DND-41 (cell line): ENCODE measurements at regions not wholly inside any gene's neighbourhood (a gene's known extent, or its start where the extent isn't known, plus 50 kb on each side); places are given as distances from the start of the nearest gene placed in this dataset.

Source experiments
- ATAC-seq: fragments of 200-7000 bp; cut with Tn5 transposase; 3 replicates; pipeline ENCODE4 v1.9.1; 2021; ENCODE audit warnings: low read depth; ENCODE audit not compliant: insufficient read depth
- DNase-seq: peaks from one replicate; pipeline ENCODE4 v3.0.0-alpha.2; 2020
- H2AFZ ChIP-seq: 2 replicates; pipeline ENCODE4 v1.6.0; 2012; ENCODE audit warnings: low read depth, low read length
- H3K27ac ChIP-seq: 2 replicates; pipeline ENCODE4 v1.5.1; 2012; ENCODE audit warnings: low read length, inconsistent platforms
- H3K27me3 ChIP-seq: fragments of 200-600 bp; sonication (generic); 2 replicates; pipeline ENCODE4 v1.6.0; 2012; ENCODE audit warnings: low read length, mild to moderate bottlenecking, inconsistent platforms; ENCODE audit not compliant: insufficient read depth, poor library complexity
- H3K36me3 ChIP-seq: 2 replicates; pipeline ENCODE4 v1.5.1; 2012; ENCODE audit warnings: low read length, inconsistent platforms; ENCODE audit not compliant: insufficient read depth
- H3K4me1 ChIP-seq: 2 replicates; pipeline ENCODE4 v1.5.1; 2012; ENCODE audit warnings: mild to moderate bottlenecking, low read length; ENCODE audit not compliant: insufficient read depth
- H3K4me2 ChIP-seq: 2 replicates; pipeline ENCODE4 v1.6.0; 2012; ENCODE audit warnings: mild to moderate bottlenecking, moderate library complexity, low read length, inconsistent platforms; ENCODE audit not compliant: insufficient read depth
- H3K4me3 ChIP-seq, 2 experiments: fragments of 200-600 bp in 1 of 2; shearing (Covaris generic) in 1 of 2; 2 replicates each; pipeline ENCODE4 v1.5.1; 2012 to 2016; ENCODE audit warnings: inconsistent platforms in 2 of 2, low read length in 2 of 2, mild to moderate bottlenecking in 2 of 2, low read depth in 1 of 2, moderate library complexity in 1 of 2
- H3K79me2 ChIP-seq: 2 replicates; pipeline ENCODE4 v1.6.0; 2012; ENCODE audit warnings: low read length, inconsistent platforms; ENCODE audit not compliant: insufficient read depth
- H3K9ac ChIP-seq: 2 replicates; pipeline ENCODE4 v1.6.0; 2012; ENCODE audit warnings: low read depth, mild to moderate bottlenecking, inconsistent platforms, low read length, moderate library complexity
- H3K9me3 ChIP-seq: 2 replicates; pipeline ENCODE4 v1.5.1; 2012; ENCODE audit warnings: low read length, moderate library complexity, mild to moderate bottlenecking, inconsistent platforms; ENCODE audit not compliant: insufficient read depth, severe bottlenecking
- H4K20me1 ChIP-seq: 2 replicates; pipeline ENCODE4 v1.6.0; 2012; ENCODE audit warnings: low read length; ENCODE audit not compliant: insufficient read depth
- EZH2 ChIP-seq: IDR thresholded peaks from 3 replicates; pipeline ENCODE4 v1.6.1; 2012; ENCODE audit warnings: borderline replicate concordance, low read depth, mild to moderate bottlenecking, moderate library complexity, low read length, inconsistent platforms; ENCODE audit not compliant: severe bottlenecking
- TF ChIP-seq, protein P1 (sequence below): IDR thresholded peaks from 2 replicates; pipeline ENCODE4 v1.5.1; 2012; ENCODE audit warnings: borderline replicate concordance, low read length, moderate library complexity, mild to moderate bottlenecking; ENCODE audit not compliant: poor library complexity, severe bottlenecking; ENCODE audit errors: extremely low read depth

DNA sequence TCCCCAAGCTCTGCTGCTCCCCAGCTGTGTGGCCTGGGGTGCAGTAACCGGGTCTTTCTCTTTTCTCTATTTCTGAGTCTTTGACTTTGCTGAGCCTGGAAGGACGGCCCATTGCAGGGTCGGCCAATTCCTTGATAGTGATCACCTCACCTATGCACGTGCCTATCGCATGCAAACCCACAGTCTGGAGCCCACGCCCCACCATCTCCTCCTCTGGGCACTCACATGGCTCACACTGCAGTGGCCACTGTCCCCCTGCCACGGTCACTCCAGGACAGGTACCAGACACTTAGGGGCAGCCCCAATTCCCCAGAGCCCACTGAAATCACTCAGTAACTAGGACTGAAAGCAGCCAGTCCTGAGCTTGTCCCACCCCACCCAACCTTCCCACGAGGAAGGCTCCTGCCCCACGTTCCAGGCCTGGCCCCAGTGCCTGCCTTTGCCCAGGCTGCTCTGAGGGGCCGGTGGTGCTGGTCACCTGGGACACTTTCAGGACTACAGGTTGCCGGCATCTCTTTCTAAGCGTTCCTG is 137.6 kb downstream of the TEX29 start:
- no peak for DNase-seq
- Histone ChIP-seq H4K20me1 (peaks cover 7% of the 10 kb centered on the region), H3K9me3 (no peaks in the 10 kb centered on the region), H3K27ac (no peak overlapping the region), H3K4me1 (no peaks in the 10 kb centered on the region), H2AFZ (no peak overlapping the region), H3K4me2 (no peak overlapping the region), H3K9ac (no peak overlapping the region), H3K79me2 (no peaks in the 10 kb centered on the region), H3K4me3 (no peak overlapping the region), H3K36me3 (no peaks in the 10 kb centered on the region), H3K27me3 (peaks cover 16% of the 10 kb centered on the region)
- no peak for TF ChIP-seq EZH2
- TF ChIP-seq, protein P1, sequence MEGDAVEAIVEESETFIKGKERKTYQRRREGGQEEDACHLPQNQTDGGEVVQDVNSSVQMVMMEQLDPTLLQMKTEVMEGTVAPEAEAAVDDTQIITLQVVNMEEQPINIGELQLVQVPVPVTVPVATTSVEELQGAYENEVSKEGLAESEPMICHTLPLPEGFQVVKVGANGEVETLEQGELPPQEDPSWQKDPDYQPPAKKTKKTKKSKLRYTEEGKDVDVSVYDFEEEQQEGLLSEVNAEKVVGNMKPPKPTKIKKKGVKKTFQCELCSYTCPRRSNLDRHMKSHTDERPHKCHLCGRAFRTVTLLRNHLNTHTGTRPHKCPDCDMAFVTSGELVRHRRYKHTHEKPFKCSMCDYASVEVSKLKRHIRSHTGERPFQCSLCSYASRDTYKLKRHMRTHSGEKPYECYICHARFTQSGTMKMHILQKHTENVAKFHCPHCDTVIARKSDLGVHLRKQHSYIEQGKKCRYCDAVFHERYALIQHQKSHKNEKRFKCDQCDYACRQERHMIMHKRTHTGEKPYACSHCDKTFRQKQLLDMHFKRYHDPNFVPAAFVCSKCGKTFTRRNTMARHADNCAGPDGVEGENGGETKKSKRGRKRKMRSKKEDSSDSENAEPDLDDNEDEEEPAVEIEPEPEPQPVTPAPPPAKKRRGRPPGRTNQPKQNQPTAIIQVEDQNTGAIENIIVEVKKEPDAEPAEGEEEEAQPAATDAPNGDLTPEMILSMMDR, result no peak
- ATAC-seq, result no peak

DNA sequence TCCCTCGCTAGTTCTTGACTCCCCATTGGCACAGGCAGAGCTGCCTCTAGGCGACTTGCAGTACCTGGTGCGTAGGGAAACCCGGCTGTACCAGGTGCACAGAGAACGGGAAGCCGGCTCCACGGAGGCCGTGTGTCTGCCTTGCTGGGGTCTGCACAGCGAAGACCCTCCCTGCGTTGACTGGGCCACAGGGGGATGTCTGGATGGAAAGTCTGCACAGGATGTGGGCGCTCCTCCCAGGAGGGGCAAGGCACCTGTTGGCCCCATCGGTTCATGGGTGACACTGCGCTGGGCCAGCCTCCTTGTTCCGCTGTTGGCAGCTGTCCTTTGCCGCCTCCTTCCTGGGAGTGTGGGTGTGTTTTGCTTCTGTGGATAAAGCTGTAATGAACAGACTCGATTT is 138.3 kb downstream of the TEX29 start:
- Histone ChIP-seq H3K9ac (no peak overlapping the region), H3K27me3 (peaks cover 16% of the 10 kb centered on the region), H3K9me3 (no peaks in the 10 kb centered on the region), H2AFZ (no peak overlapping the region), H3K79me2 (no peaks in the 10 kb centered on the region), H3K36me3 (no peaks in the 10 kb centered on the region), H3K4me1 (no peaks in the 10 kb centered on the region), H4K20me1 (peaks cover 7% of the 10 kb centered on the region), H3K4me3 (no peak overlapping the region), H3K27ac (no peak overlapping the region), H3K4me2 (no peak overlapping the region)
- DNase-seq (no peak), ATAC-seq (0 out of 3 replicates have a peak, but pooled peaks have one; percentile 35)
- TF ChIP-seq, protein P1, result no peak
- TF ChIP-seq EZH2, result no peak

DNA sequence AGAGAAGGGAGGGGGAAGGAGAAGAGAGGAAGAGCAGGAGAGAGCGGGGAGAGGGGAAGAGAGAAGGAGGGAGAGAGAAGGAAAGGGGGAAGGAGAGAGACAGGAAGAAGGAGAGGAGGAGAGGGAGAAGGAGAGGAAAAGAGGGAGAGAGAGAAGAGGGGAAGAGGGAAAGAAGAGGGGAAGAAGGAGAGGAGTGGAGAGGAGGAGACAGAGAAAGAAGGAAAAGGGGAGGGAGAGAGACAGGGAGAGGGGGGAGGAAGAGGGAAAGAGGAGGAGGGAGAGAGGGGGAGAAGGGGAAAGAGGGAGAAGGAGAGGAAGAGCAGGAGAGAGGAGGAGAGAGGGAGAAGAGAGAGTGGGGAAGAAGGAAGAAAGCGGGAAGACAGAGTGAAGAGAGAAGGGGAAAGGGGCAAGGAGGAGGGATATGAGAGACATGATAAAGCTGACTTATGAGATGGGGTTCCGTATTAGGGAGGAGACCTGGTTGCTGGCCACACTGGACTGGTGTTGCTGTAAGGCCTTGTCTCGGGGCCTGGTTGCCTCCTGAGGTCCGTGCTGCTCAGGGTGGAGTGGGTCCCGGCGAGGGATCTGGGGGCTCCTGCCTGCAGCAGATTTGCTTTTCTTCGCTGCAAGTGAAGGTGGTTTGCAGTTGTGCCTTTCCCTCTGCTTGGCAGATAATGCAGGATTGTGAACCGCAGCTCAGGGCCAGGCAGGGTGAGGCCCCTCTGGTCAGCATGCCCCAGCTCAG is 139.5 kb downstream of the TEX29 start:
- TF ChIP-seq, protein P1, result no peak
- TF ChIP-seq EZH2, result no peak
- H2AFZ ChIP-seq, result no peak overlapping the region
- no peak for DNase-seq
- no peaks in the 10 kb centered on the region for H3K9me3 ChIP-seq
- H3K36me3 ChIP-seq, result no peaks in the 10 kb centered on the region
- no peak overlapping the region for H3K9ac ChIP-seq
- H3K27ac ChIP-seq, result no peak overlapping the region
- H3K4me1 ChIP-seq, result no peaks in the 10 kb centered on the region
- H3K4me3 ChIP-seq, result no peak overlapping the region
- peaks cover 7% of the 10 kb centered on the region for H4K20me1 ChIP-seq
- no peak for ATAC-seq
- H3K4me2 ChIP-seq, result no peak overlapping the region
- no peaks in the 10 kb centered on the region for H3K79me2 ChIP-seq
- H3K27me3 ChIP-seq, result peaks cover 26% of the 10 kb centered on the region
